RCC 7860 (cell line): ENCODE measurements at regions not wholly inside any gene's neighbourhood (a gene's known extent, or its start where the extent isn't known, plus 50 kb on each side); places are given as distances from the start of the nearest gene placed in this dataset.

Experiments
- DNase-seq: peaks from one replicate; pipeline ENCODE4 v3.0.0-alpha.2; 2015; ENCODE audit warnings: low spot score
- FAIRE-seq: peaks from 2 replicates; lab custom pipeline; 2012; peaks lifted over from hg19 to GRCh38; lab: Jason Lieb, UNC

GRCh38 chr11:129268371-129268770 is 76.2 kb upstream of the ARHGAP32 start:
- DNase-seq, result no peak
- no peak for FAIRE-seq

- FAIRE-seq, result no peak
- DNase-seq, result no peak
These were observed 75.6 kb upstream of the ARHGAP32 start for GRCh38 chr11:129267716-129268115.

- no peak for FAIRE-seq
- no peak for DNase-seq
These were observed 74.4 kb upstream of the ARHGAP32 start for GRCh38 chr11:129266536-129266935.

DNA sequence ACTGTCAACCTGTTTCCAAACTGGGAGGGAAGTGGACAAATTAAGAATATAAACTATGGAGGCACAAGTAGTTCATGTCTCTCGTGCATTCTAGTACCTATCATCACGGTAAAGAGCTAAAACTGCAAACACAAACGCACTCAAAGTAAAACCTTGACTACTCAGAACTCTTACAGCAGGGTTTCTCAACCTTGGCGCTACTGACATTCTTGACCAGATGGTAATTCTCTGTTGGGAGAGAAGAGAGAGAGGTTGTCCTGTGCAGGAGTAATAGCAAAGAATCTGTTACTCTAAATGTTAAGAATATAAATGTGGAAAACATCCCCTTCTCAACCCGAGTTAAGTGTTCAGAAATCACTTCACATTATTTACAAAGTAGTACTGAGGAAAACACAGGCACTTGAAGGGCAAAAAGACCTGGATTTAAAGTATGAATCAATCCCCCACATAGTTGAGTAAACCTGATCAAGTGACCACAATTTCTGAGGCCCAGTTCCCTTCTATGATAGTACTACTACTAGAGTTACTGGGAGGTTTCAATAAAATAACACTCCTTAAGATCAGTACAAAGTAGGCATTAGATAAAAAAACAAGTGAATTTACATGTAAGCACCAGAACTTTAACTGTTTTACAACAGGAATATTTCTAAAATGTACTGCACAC is 73.1 kb upstream of the ARHGAP32 start:
- FAIRE-seq (no peak), DNase-seq (no peak)

- FAIRE-seq, result no peak
- DNase-seq, result no peak
These were observed 72.0 kb upstream of the ARHGAP32 start for GRCh38 chr11:129264114-129264513.

DNA sequence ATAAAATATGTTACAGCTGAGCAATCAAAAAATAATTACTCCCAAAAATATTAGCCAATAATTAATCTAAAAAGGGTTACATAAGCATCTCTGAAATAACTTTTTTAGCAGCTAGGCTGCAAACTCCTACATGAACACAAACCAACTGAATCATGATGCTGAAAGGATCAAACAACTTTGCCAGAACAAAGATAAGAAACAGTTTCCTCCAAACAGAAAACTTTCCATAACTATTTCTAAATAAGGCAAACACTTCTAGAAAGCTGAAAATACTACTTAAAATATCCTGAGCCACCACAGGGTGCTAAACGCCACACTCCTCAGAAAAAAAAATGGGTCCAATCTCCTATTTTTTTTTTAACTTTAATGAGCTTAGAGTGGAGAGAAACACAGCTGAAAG is 68.6 kb upstream of the ARHGAP32 start:
- DNase-seq, result no peak

GRCh38 chr11:129259931-129260348 is 67.8 kb upstream of the ARHGAP32 start:
- no peak for FAIRE-seq
- no peak for DNase-seq

More for the DNA sequence above, 68.6 kb upstream of the ARHGAP32 start:
- no peak for FAIRE-seq

GRCh38 chr11:129258205-129258604 is 66.1 kb upstream of the ARHGAP32 start:
- FAIRE-seq (no peak), DNase-seq (no peak)

DNA sequence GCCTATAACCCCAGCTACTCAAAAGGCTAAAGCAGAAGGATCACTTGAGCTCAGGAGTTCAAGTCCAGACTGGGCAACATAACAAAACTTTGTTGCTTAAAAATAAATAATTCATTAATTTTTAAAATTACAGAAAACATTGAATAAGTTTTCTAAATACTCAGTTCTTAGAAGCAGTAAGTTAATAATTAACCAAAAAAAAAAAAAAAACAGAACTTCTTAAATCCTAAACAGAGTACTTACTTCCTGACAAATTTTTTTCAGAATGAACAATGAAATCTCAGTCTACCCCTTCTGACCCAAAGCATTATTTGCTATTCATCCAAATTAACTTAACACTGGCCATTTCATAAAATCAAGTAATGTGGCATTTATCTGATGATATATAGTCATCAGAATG is 65.4 kb upstream of the ARHGAP32 start:
- FAIRE-seq (peak; percentile 15), DNase-seq (no peak)

GRCh38 chr11:129252621-129253020 is 60.5 kb upstream of the ARHGAP32 start:
- DNase-seq, result no peak
- peak; percentile 4 for FAIRE-seq

- DNase-seq (no peak), FAIRE-seq (peak; percentile 27)
These were observed 58.9 kb upstream of the ARHGAP32 start for GRCh38 chr11:129251067-129251466.

DNA sequence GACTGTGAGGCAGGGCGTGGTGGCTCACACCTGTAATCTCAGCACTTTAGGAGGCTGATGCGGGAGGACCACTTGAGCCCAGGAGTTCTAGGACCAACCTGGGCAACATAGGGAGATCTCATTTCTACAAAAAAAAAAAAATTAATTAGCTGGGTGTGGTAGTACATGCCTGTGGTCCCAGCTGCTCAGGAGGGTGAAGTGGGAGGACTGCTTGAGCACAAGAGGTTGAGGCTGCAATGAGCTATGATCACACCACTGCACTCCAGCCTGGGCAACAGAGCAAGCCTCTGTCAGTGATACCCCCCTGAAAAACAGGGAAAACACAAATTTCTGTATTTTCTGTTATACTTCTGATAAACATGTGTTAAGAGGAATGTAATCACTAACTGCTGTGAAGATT is 57.8 kb upstream of the ARHGAP32 start:
- no peak for DNase-seq
- FAIRE-seq, result no peak

- DNase-seq, result peak; percentile 51
- FAIRE-seq, result peak; percentile 87
These were observed 57.2 kb upstream of the ARHGAP32 start for GRCh38 chr11:129249351-129249750.

- FAIRE-seq (peak; percentile 44), DNase-seq (peak; percentile 54)
These were observed 56.5 kb upstream of the ARHGAP32 start for GRCh38 chr11:129248618-129249017.

DNA sequence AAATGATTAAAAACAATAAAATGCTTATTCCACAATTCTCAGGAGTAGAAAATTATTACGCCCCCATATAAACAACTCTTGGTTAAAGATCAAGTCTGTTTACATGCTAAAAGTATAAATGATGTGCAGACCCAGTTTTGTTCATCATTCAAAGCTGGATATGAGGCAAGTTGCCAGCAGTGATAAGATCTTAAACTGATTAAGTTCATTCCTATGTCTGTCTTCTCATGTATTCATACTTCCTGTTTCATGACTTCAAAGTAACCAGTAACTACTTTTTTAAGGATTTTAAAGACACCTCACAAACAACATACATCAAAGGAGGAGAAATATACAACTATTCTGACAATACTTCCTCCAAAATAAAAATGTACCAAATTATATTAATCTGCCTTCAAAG is 55.0 kb upstream of the ARHGAP32 start:
- FAIRE-seq, result peak; percentile 65
- DNase-seq, result peak; percentile 41

DNA sequence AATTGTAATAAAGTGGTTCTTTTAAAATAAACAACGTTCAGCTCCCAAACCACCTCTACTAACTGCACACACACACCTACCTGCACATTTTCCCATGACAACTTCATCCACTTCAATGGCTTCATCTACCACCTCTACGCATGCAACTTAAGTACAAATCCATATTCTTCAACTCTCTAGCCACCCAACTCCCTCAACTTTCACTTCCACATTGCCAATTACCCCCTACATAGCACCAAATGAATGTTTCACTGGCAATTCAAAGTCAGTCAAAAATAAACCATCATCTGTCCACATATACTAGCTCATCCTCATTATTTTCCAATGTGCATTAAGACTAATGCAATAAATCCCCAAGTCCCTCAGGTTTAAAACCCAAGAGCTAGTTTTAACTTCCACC is 50.7 kb upstream of the ARHGAP32 start:
- DNase-seq (no peak), FAIRE-seq (no peak)
